HG03565 (cell line): ENCODE measurements at regions not wholly inside any gene's neighbourhood (a gene's known extent, or its start where the extent isn't known, plus 50 kb on each side); places are given as distances from the start of the nearest gene placed in this dataset.
"Not testable (repeated sequence)": the region's sequence is repeated elsewhere in the genome, so short reads cannot be mapped to it uniquely, and the experiment has no call there.

Experiments used
- ATAC-seq: cut with Tn5 transposase; IDR thresholded peaks from one replicate; pipeline ENCODE4 v1.9.1; 2021; ENCODE audit warnings: mild to moderate bottlenecking, moderate library complexity; ENCODE audit not compliant: unreplicated experiment

- ATAC-seq = not testable (repeated sequence)
Observed at GRCh38 chr4:4030509-4030908, 196.2 kb downstream of the OTOP1 start.

- ATAC-seq = not testable (repeated sequence)
Observed at GRCh38 chr4:4031446-4032135, 195.1 kb downstream of the OTOP1 start.

- not testable (repeated sequence) for ATAC-seq
Observed at GRCh38 chr4:4032364-4032763, 194.4 kb downstream of the OTOP1 start.

GRCh38 chr4:4032801-4033605, 193.7 kb downstream of the OTOP1 start:
- not testable (repeated sequence) for ATAC-seq

GRCh38 chr4:4037399-4038138, 189.2 kb downstream of the OTOP1 start:
- not testable (repeated sequence) for ATAC-seq

- ATAC-seq = not testable (repeated sequence)
Observed at GRCh38 chr4:4045823-4046222, 180.9 kb downstream of the OTOP1 start.

- ATAC-seq = not testable (repeated sequence)
Observed at GRCh38 chr4:4046686-4047085, 180.0 kb downstream of the OTOP1 start.

- ATAC-seq = not testable (repeated sequence)
Observed at GRCh38 chr4:4047202-4047601, 179.5 kb downstream of the OTOP1 start.

- not testable (repeated sequence) for ATAC-seq
Observed at GRCh38 chr4:4048227-4048626, 178.5 kb downstream of the OTOP1 start.

GRCh38 chr4:4050781-4051180, 175.9 kb downstream of the OTOP1 start:
- not testable (repeated sequence) for ATAC-seq

- ATAC-seq = not testable (repeated sequence)
Observed at GRCh38 chr4:4052933-4053332, 173.8 kb downstream of the OTOP1 start.

- ATAC-seq = not testable (repeated sequence)
Observed at GRCh38 chr4:4057226-4057625, 169.5 kb downstream of the OTOP1 start.

GRCh38 chr4:4084171-4084570, 142.6 kb downstream of the OTOP1 start:
- not testable (repeated sequence) for ATAC-seq

GRCh38 chr4:4089716-4090419, 136.9 kb downstream of the OTOP1 start:
- not testable (repeated sequence) for ATAC-seq

- ATAC-seq = not testable (repeated sequence)
Observed at GRCh38 chr4:4090720-4091119, 136.0 kb downstream of the OTOP1 start.

- not testable (repeated sequence) for ATAC-seq
Observed at GRCh38 chr4:4092159-4092558, 134.6 kb downstream of the OTOP1 start.

- not testable (repeated sequence) for ATAC-seq
Observed at GRCh38 chr4:4099610-4100009, 127.1 kb downstream of the OTOP1 start.

- ATAC-seq = not testable (repeated sequence)
Observed at GRCh38 chr4:4106923-4107322, 119.8 kb downstream of the OTOP1 start.

GRCh38 chr4:4107411-4108107, 119.2 kb downstream of the OTOP1 start:
- not testable (repeated sequence) for ATAC-seq

- not testable (repeated sequence) for ATAC-seq
Observed at GRCh38 chr4:4115381-4115780, 111.3 kb downstream of the OTOP1 start.
